ENCODE measurements at regions not wholly inside any gene's neighbourhood (a gene's known extent, or its start where the extent isn't known, plus 50 kb on each side); places are given as distances from the start of the nearest gene placed in this dataset.

DNA sequence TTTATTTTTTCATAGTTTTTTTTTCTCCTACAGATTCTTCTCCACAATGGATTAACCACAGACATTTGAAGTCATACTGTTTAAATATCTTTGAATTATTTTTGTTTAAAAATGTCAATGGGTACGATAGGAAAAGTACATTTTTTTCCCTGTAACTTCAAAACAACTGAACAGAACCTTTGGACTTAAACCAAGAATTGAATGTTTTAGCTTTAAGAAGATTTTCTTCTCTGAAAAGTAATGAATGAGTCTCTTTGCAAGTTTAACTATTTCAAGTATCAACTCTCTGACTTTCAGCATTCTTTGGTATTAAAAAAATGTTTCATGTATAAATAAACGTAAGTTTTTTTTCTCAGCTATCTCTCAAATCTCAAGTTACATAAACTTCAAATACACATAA is 364.3 kb downstream of the FBXO8 start:
- DNase-seq = no peak

- no peak for DNase-seq
Measured at GRCh38 chr4:173917255-173917960, 366.1 kb downstream of the FBXO8 start.

DNA sequence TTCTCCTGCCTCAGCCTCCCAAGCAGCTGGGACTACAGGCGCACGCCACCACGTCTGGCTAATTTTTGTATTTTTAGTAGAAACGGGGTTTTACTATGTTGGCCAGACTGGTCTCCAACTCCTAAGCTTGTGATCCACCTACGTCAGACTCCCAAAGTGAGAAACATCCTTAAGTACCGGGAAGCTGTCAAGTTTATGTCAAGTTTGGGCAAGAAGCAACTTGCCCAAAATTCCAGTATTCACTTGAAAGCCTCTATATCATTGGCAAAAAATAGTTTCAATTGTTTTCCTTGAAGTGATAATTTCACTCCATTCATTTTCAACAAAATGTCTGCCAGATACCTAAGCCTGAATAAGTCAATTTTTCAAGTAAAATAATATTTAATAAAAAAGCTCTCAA is 370.0 kb downstream of the FBXO8 start:
- DNase-seq = no peak

- DNase-seq = no peak
Measured at GRCh38 chr4:173912384-173912783, 371.1 kb downstream of the FBXO8 start.

GRCh38 chr4:173910891-173911290 is 372.6 kb downstream of the FBXO8 start:
- no peak for DNase-seq

DNA sequence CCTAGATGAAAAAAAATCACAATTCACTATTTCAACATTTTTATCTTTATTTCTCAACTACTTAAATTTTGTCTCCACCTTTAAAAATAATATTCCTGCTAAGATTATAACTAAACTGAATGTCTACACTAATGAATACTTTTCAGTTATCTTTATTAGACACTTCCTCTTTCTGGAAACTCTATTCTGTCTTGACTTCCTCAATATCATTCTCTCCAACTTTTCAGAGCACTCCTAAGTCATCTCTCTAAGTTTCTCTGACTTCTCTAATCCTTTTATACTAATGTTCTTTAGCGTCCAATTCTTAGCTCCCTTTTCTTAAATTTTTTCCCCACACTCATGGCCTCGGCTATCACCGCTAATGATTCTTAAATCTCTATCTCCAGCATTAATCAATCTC is 374.2 kb downstream of the FBXO8 start:
- DNase-seq = no peak

DNA sequence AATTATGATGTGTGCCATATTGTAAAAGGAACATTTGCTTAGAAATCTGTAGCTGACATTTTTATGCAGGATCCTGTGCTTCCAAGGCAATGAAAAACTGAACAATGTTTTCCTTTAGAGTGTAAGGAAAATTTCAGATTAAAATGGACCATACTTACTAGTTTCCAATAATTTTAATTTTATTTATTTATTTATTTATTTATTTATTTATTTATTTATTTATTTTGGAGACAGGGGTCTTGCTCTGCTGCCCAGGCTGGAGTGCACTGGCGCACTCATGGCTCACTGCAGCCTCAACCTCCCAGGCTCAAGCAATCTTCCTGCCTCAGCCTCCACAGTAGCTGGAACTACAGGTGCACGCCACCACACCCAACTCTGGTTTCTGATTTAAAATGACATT is 369.8 kb upstream of the HAND2 start:
- no peak for DNase-seq

DNA sequence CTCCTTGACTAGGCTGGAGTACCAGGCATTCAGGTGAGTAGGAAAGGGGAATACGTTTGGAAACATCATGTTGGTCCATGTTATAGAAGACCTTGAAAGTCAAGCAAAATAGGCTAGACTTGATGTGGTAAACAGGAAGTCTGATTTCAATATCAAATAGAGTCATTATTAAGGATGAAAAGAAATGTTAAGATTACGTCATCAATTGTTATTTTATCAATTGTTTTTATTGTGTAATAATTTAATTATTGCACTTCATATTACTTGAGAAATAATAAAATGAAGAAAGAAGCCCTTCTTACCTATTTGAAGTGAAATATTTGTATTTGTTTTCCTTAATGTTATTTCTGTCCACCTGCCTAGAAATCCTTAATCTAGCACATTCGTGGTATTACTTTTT is 361.0 kb upstream of the HAND2 start:
- DNase-seq = no peak

GRCh38 chr4:173883821-173884220 is 353.8 kb upstream of the HAND2 start:
- no peak for DNase-seq

DNA sequence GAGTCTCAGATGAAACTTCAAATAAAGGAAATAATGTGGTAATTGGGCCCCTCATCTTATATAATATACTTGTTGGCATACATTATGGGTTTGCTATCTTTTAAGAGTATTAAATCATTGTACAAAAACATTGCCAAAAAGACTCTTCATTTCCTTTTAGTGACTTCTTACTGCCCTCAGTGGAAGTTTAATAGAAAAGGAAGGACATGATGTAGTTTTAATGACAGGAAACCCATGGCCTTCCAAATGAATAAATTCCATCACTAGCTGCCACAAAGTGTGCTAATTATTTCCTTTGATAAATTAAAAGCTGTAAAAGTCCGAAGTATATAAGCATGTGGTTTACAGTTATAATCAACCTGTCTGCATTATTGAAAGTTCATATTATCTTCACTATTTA is 350.9 kb upstream of the HAND2 start:
- DNase-seq = no peak

DNA sequence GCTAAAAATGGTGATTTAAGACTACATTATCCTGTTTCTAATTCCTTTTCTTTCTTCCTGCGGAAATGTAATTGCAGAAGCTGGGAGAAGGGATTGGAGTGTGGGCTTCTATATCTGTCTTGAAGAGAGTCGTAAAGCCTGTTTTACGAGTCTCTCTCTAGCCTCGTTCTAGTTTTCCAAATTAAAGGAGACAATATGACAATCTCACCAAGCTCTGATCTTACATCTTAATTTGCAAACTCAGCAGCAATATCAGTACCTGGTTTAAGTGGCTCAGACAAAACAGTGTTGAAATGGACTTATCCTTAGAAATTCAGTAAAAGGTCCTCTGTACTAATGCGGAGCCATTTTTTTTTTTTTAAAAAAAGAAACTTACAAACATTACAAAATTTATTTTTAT is 349.5 kb upstream of the HAND2 start:
- no peak for DNase-seq

GRCh38 chr4:173878701-173879100 is 348.7 kb upstream of the HAND2 start:
- DNase-seq = no peak

DNA sequence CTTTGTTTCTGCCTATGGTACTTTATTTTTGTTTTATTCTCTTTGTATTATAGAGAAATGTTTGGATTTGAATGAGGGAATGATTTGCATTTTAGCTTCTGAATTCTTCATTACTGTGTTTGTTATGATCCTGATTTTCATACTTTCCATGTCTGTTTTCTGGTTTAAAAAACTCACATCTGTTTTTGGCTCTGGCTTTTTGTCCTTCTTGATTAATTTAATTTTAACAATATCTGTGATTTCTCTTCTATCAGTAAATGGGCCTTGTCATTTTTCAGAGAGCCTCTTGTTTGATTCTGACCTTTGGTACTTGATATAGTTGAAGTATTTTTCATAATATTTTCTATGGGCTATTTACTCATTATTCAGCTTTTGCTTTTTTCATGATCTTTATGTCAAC is 341.6 kb upstream of the HAND2 start:
- DNase-seq = no peak

DNA sequence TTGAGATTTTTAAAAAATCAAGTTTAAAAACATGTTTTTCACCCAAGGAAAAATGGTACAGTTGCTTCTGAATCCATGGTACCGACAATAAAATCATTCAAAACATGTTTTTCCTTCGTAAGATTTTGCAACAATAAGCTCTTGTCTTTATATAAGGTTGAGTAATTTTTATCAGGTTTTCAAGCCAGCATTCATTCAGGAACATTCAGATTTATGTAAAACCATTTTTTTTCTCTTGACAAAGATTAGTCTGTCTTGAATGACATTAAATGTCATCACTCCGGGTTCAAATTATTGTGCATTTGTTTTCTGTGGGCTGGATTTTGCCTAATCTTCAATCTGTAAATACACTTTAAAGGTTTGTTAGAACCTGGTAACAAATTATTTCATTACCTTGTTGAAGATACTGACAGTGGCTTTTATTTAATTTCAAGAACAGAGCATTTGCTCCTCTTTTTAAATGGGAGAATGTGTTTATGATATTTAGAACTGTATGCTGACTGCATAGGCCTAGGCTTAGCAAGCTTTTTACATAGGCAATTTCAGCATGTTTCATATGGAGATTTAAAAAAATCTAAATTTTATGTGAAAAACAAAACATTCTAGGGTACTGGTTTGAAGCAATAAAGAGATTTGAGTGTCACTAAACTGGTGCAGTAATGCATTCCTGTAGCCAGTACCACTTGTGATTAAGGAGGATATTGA is 336.4 kb upstream of the HAND2 start:
- no peak for DNase-seq

- DNase-seq = no peak
Measured at GRCh38 chr4:173862754-173863153, 332.7 kb upstream of the HAND2 start.

GRCh38 chr4:173860094-173860493 is 330.1 kb upstream of the HAND2 start:
- no peak for DNase-seq

DNA sequence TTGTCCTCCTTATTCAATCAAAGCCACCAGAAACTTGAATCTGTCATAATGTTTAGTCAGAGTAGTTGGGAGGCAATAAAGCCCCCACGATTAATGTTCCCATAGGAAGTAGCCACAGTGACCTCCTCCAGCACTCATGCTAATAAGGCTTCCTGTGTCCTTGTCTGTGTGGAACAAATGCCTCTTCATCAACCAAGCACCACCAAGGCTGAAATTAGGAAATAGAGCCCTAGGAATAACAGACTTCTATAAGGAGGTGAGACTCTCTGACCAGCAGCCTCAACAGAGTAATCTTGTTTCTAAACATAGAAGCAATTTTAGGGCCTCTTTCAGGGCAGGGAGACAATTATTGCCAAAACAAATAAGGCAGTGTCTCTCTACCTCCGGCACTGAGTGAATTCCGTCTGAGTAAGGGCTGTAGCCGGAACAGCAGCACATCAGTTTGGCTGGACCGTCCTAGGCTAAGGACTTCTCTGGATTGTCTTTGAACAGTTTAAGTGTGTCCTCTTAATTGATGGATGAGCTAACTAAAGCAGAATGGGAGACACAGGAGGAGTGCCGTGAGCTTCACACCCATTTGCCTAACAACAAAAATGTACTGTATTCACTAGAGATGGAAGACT is 329.2 kb upstream of the HAND2 start:
- no peak for DNase-seq

DNA sequence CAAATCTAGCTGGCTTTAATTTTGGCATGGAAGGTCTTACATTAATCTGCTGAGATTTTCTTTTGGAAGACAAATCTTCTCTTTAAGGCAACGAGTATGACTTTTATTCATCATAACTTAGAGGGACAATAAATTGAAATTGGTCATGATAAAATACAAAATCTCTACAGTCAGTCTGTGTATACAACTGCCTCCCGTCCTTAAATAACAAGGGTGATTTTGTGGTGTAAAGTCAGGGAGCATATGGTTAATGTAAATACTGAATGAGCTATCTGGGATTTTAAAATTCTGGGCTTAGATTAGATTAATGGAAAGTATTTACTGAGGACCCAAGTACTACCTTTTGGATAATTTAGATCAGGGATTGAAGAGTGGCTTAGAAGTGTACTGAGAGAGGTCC is 328.4 kb upstream of the HAND2 start:
- DNase-seq = no peak

- DNase-seq = no peak
Measured at GRCh38 chr4:173857828-173858227, 327.8 kb upstream of the HAND2 start.

GRCh38 chr4:173855015-173855414 is 325.0 kb upstream of the HAND2 start:
- no peak for DNase-seq

DNA sequence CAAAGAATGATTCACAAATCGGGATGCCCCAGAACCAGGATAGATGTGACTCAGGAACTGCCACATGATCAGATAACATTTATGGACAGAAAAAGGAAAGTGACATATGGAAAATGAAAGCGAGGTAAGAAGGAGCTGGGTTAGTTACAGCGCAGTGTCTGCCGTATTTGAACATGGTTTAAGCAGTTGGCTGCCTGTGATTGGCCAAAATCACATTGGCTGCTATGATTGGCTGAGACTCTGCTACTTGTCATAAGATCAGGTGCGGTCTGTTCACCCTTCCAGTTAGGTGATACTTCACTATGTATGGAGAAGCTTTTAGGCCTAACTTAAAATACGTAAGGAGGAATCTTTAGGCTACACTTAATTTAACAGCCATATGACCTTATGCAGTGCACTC is 322.7 kb upstream of the HAND2 start:
- no peak for DNase-seq

DNA sequence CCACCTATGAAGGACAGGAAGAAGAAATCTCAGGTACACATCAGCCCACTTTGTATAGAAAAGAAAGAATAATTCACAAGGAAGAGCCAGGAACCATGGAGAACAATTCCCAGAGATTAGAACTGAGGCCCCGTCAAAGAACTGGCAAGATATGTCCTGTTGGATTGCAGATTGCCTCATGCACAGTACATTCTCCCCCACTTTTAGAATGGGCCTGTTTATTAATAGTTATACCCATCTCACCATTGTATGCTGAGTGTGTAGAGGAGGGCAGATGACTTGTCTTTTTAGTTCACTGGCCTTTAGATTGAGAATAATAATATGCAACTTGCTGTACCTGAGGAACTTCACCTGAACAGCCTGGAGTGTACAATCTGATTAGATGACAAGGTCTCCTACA is 315.6 kb upstream of the HAND2 start:
- DNase-seq = no peak

GRCh38 chr4:173839865-173840264 is 309.8 kb upstream of the HAND2 start:
- DNase-seq = no peak

- no peak for DNase-seq
Measured at GRCh38 chr4:173837517-173837916, 307.5 kb upstream of the HAND2 start.

GRCh38 chr4:173835903-173836302 is 305.9 kb upstream of the HAND2 start:
- no peak for DNase-seq

Data from activated CD4-positive, alpha-beta T cell treated with anti-CD3 and anti-CD28 coated beads, Interleukin-2, amount 50 U/mL, for 1 hour (primary cell).